ENCODE measurements at regions not wholly inside any gene's neighbourhood (a gene's known extent, or its start where the extent isn't known, plus 50 kb on each side); places are given as distances from the start of the nearest gene placed in this dataset.
"Not testable (repeated sequence)": the region's sequence is repeated elsewhere in the genome, so short reads cannot be mapped to it uniquely, and the experiment has no call there.

GRCh38 chr3:32042867-32043266 lies 61.3 kb downstream of the ZNF860 start:
- not testable (repeated sequence) for DNase-seq

GRCh38 chr3:32045091-32045915 lies 61.1 kb upstream of the GPD1L start:
- peak; percentile 78 for DNase-seq

GRCh38 chr3:32046102-32046501 lies 60.3 kb upstream of the GPD1L start:
- DNase-seq: no peak

- DNase-seq: no peak
Observed at GRCh38 chr3:32048487-32049182, 57.8 kb upstream of the GPD1L start.

- no peak for DNase-seq
Observed at GRCh38 chr3:32049916-32050315, 56.5 kb upstream of the GPD1L start.

GRCh38 chr3:32052230-32052629 lies 54.2 kb upstream of the GPD1L start:
- not testable (repeated sequence) for DNase-seq

GRCh38 chr3:32052851-32053250 lies 53.6 kb upstream of the GPD1L start:
- not testable (repeated sequence) for DNase-seq

- no peak for DNase-seq
Observed at GRCh38 chr3:32056559-32057290, 49.7 kb upstream of the GPD1L start.

Data from NCI-H2171 treated with DMSO at 0.1 percent for 48 hours (cell line).